ENCODE measurements at regions not wholly inside any gene's neighbourhood (a gene's known extent, or its start where the extent isn't known, plus 50 kb on each side); places are given as distances from the start of the nearest gene placed in this dataset.

GRCh38 chr9:79896390-79896980 is 324.7 kb downstream of the TLE4 start:
- no peak for DNase-seq

- DNase-seq = no peak
Observed at GRCh38 chr9:79895232-79895631, 323.5 kb downstream of the TLE4 start.

GRCh38 chr9:79889369-79889768 is 317.6 kb downstream of the TLE4 start:
- DNase-seq = no peak

GRCh38 chr9:79885093-79885857 is 313.5 kb downstream of the TLE4 start:
- no peak for DNase-seq

GRCh38 chr9:79884546-79884945 is 312.8 kb downstream of the TLE4 start:
- DNase-seq = no peak

- peak in 3 of 4 experiments; percentile 3 to 20 (median 15) for DNase-seq
Observed at GRCh38 chr9:79883073-79883645, 311.4 kb downstream of the TLE4 start.

- no peak for DNase-seq
Observed at GRCh38 chr9:79880626-79881025, 308.9 kb downstream of the TLE4 start.

- DNase-seq = no peak
Observed at GRCh38 chr9:79877943-79878602, 306.3 kb downstream of the TLE4 start.

GRCh38 chr9:79868567-79869189 is 296.9 kb downstream of the TLE4 start:
- no peak for DNase-seq

- DNase-seq = no peak
Observed at GRCh38 chr9:79862921-79863890, 291.4 kb downstream of the TLE4 start.

GRCh38 chr9:79858508-79858907 is 286.7 kb downstream of the TLE4 start:
- no peak for DNase-seq

GRCh38 chr9:79857188-79857587 is 285.4 kb downstream of the TLE4 start:
- no peak for DNase-seq

- no peak for DNase-seq
Observed at GRCh38 chr9:79847074-79847473, 275.3 kb downstream of the TLE4 start.

GRCh38 chr9:79829566-79830302 is 258.0 kb downstream of the TLE4 start:
- DNase-seq = no peak

- no peak for DNase-seq
Observed at GRCh38 chr9:79824265-79824664, 252.5 kb downstream of the TLE4 start.

GRCh38 chr9:79817438-79818004 is 245.8 kb downstream of the TLE4 start:
- DNase-seq = no peak

GRCh38 chr9:79813258-79813638 is 241.5 kb downstream of the TLE4 start:
- DNase-seq = no peak

- no peak for DNase-seq
Observed at GRCh38 chr9:79812507-79813257, 240.9 kb downstream of the TLE4 start.

GRCh38 chr9:79812099-79812498 is 240.3 kb downstream of the TLE4 start:
- no peak for DNase-seq

GRCh38 chr9:79809931-79810330 is 238.2 kb downstream of the TLE4 start:
- DNase-seq = no peak
